Left renal cortex interstitium (tissue), 4 donors: ENCODE measurements at regions not wholly inside any gene's neighbourhood (a gene's known extent, or its start where the extent isn't known, plus 50 kb on each side); places are given as distances from the start of the nearest gene placed in this dataset.
A peak's percentile ranks its signal among the peaks of the same experiment; 100 is the strongest.
"Not testable (repeated sequence)": the region's sequence is repeated elsewhere in the genome, so short reads cannot be mapped to it uniquely, and the experiment has no call there.

Experiments used
- DNase-seq, 4 donors: peaks; one replicate each; pipeline ENCODE4 v3.0.0-alpha.2; 2013; ENCODE audit warnings: low read depth in 4 of 4, low spot score in 2 of 4, missing footprints in 1 of 4

DNA sequence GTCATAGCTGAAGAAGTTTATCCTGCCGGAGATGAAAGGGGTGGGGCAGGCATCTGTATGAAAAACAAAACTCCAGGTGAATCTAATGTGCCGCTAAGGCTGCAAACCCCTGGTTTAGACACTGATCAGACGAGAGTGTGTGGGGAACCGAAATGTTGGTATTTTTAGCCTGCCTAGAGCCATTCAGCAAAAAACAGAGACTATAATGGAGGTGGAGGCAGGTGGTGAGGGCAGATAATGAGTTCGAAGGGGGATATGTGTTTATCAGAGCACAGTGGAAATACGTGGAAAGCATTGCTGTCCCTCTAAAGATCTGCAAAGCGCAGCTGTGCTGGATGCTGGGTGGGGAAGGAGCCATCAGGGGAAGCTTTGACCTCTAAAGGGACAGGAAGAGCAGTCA, 127.5 kb upstream of the WSCD1 start:
- no peak for DNase-seq

DNA sequence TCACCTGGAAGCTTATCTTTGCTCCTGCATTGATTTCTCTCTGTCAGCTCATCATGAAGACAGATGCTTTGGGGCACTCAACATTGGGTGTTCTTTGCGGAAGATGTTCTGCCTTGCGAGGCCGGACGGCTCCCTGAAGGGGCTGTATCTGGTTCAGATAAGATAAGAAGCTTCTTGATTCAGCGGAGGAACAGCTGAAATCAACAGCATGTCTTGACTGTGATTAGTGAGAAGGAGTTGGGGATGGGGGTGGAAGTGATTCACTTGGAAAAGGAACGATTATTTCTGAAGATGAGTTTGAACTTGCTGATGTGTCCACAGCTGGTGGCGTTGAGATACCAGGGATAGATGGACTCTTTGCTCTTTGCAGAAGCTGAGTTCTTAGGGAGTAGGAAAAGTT, 126.9 kb upstream of the WSCD1 start:
- DNase-seq = no peak

DNA sequence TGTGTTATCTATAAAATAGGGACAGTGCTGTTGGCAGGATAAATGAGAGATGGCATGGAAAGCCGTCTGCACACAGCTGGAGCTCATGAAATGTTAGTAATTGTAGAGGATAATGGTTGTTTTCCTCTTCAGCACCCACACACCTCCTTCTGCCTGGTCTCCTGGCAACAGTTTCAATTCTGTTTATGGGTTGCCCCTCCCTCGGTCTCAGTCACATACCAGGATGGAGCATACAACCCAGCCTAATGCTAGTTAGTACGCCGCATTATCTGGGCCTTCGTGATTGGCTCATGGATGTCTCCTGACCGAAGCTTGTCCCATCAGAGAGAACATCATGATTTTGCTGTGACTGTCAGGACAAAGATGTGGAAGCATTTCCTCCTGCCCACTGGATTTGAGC, 126.2 kb upstream of the WSCD1 start:
- no peak for DNase-seq

DNA sequence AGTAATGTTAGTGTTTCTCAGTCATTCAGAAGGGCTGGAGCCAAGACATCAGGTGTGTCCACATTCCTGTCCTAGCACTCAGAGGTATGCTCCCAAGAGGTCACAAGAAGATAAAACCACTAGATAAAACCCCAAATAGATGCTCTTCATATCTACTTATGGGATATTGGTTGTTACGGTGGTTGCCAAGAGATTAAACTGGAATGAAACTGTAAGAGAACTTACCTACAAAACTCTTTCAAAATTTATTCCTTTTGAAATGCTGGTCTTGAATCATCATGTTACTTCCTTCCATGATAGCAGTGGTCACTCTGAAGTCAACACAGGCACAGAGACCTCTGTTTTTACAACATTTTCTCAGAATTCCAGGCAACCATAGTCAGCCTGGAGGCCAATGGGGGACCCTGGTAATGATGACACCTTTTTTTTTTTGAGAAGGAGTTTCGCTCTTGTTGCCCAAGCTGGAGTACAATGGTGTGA, 122.4 kb upstream of the WSCD1 start:
- no peak for DNase-seq

DNA sequence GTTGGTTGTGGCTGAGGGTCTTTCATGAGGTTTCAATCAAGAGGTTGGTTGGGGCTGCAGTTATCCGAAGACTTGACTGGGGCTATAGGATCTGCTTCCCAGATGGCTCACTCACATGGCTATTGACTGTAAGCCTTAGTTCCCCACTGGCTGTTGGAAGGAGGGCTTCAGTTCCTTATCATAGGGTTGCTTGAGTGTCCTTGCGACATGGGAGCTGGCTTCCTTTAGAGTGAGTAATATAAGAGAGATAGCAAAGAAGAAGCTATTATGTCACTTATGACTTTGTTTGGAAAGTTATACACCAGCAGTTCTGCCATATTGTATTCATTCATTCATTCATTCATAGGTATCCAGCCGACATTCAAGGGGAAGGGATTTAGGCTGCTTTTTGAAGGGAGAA, 121.4 kb upstream of the WSCD1 start:
- no peak for DNase-seq

DNA sequence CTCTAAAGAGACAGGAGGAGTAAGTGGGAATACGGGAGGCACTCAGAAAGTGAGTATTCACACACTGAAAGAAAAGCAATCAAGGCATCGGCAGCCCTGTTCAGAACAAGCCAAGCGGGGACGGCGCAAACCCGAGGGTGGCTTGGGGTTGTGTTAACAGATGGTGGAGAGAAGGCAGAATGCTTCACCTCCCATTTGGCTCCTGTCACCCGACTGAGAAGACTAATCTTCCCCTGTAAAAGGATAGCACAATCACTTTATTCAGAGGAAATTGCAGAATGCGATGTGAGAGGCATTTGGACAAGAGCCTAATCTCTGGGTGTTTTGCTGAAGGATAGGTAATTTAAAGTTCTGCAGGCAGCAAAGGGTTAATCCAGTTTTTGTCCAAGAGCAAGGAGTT, 119.3 kb upstream of the WSCD1 start:
- no peak for DNase-seq

DNA sequence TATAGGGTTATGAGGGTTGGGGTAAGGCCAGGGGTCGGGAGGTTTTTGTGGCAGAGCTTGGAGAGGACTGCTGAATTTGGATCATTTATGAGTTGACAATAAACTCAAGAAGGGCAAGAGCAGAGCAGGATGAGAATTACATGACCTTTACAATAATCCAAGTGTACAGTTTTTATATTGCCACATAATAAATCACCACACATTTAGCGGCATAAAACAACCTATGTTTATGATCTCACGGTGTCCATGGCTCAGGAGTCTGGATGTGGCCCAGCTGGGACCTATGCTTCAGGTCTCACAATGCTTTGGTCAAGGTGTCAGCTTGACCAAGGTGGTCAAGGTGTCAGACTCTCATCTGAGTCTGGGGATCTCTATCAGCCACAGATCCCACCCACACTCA, 118.3 kb upstream of the WSCD1 start:
- DNase-seq = no peak

DNA sequence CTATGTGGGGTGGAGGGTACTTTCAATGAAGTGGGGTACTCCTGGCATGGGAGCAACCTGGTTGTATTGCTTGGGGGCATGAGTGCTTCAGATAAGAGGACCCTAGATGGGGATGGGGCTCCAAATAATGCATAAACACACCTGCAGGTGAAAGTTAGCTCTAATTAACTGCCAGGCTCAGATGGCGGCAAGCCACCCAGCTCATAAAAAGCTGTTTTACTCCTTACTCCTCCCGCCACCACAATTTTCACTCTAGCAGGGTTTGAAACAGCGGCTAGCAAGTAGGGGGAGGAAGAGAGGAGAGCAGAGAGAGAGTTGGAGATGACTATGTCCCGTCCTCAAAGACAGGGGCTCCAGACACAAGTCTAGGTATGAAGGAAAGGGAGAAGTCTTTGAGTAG, 117.7 kb upstream of the WSCD1 start:
- no peak for DNase-seq

DNA sequence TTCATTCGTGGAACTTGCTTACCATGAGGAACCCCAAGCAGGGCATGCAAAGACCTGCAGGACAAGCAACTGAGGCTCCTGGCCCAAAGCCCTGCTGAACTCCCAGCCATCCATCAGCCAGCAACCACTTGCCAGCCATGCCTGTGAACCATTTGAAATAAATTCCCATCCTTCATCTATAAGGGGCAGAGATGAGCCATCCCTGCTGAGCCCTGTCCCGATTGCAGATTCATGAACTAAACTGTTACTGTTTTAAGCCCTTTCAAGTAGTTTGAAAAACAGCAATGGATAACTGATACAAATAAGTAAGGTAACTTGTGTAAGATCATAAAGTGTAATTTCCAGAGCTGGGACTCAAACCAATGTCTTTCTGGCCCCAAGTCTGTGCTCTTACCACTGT, 114.4 kb upstream of the WSCD1 start:
- DNase-seq = no peak

DNA sequence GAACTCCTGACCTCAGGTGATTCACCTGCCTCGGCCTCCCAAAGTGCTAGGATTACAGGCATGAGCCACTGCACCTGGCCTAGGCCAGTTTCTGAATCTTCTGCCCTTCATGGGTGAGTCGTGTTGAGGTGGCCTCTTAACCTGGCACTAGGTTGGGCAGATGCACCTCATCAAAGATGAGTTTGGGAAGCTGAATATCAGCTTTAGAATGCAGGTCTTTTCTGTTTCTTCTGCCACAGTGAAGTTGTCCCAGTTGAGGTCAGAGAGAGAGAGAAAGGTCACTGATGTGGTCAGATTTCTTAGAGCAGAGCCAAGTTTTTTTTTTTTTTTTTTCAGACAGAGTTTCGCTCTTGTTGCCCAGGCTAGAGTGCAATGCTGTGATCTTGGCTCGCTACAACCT, 111.3 kb upstream of the WSCD1 start:
- DNase-seq = no peak

DNA sequence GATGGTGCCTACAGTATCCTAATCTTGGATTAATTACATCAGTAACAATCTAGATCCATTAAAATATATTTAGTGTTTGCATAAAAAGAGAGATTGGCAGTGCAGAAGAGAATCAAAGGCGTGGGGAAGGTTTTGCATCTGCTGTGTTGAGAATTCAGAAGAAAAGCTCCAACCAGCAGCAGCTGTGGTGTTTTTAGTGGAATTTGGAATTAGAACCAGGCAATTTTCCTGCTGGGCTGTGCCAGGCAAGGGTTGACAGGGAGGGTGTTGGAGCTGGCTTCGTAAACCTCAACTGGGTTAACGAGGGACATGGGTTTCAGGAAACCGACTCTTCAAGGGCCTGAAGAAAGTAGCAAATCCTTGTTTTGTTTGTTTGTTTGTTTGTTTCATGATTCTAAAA, 107.8 kb upstream of the WSCD1 start:
- no peak for DNase-seq

DNA sequence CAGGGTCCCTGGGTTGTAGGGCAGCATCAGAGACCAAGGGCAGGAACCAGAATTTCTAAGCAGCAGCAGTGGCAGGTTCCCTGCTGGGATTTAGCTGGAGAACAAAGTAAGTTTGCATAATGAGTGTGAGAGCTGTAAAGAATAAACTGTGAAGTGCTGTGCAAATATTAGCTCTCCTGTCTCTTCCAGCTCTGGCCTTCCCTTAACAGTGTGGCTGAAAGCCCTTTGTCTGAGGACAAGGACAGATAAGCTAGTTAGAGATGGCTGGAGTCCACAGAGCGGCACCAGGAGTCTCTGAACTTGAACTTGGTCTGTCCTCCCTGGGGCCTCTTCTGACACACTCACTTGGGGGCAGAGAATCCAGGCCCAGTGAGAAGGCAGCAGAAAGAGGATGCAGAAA, 98.2 kb upstream of the WSCD1 start:
- DNase-seq = no peak

DNA sequence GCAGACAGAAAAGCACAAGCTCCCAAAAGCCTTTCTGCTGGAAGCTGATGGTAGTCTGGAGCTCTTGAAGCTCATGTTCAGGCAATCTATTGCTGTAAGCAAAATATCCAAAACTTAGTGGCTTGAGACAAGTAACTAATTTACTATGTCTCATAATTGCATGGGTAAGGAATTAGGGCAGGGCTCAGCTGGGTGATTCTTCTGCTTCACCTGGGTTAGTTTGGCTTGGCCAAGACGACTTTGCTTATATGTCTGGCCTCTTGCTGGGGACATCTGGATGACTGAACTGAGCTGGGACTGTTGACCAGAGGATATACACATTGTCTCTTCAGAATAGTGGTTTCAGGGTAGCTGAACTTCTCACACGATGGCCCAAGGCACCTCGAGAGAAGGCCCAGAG, 96.8 kb upstream of the WSCD1 start:
- no peak for DNase-seq

DNA sequence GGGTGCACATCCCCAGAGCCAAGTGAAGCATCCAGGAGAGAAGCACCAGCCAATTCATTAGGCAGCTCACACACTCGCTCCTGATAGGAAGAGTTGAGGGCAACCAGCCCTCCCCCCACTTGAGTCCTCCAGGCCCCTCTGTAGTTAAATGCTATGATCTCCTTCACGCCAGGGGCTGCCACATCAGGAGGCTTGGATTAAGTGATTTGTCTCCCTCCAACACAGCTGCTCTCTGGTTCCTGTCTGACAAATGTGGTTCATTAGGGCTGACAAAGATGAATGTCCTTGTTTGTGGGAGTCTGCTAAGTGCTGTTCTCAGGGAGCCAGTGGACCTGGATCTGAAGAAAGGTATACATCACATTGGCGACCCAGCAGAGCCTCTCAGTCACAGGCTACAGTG, 94.5 kb upstream of the WSCD1 start:
- DNase-seq = peak in 1 of 4 donors; percentile 34

DNA sequence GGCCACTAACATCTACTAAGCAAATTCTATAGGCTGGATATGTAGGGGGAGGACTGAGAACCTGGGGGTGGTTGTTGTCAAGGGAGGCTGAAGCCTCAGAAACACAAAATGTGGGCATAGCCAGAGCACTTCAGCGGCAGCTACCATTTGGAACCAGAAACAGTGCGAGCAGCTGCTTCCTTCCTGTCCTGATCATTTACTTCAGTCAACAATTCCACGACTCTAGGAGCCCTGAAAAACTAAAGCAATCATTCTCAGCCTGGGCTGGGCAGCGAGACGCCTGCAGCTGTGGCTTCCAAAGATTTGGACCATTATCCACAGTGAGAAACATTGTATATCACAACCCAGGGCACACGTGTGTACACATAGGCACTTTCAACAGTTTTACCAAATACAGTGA, 93.9 kb upstream of the WSCD1 start:
- no peak for DNase-seq

DNA sequence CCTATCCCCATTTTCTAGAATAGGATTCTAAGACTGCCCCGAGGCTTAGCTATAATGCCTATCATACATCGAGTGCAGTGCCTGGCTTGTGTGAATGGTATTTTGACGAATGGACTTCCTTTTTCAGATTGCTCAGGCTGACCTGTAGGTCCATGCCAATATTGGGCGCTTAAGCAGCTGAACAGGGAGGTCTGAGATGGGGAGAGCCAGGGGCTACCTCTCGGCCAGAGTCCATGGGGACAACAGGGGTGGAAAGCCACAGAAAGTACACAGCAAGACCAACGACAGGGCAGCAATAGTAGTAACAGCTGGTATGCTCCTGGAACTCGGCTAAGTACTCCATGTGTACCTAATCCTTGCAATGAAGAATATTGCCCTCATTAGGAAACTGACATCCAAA, 91.7 kb upstream of the WSCD1 start:
- no peak for DNase-seq

DNA sequence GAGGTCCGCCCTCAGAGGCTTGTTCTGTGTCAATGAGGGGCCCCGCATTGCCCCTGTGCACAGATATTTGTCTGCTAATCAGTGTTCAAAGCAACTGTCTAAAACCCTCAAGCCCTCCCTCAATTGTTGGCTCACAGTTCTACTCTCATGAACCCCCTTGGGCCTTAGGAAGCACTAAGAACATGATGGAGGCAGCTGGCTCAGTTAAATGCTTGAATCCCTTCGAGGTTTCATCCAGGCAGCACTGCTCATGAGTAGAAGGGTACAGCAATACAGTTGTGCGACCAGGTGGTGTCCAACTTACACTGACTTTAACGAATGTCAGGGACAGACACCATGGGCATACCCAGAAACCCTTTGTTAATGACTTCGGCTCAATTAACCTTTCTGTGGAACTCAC, 89.2 kb upstream of the WSCD1 start:
- DNase-seq = no peak

DNA sequence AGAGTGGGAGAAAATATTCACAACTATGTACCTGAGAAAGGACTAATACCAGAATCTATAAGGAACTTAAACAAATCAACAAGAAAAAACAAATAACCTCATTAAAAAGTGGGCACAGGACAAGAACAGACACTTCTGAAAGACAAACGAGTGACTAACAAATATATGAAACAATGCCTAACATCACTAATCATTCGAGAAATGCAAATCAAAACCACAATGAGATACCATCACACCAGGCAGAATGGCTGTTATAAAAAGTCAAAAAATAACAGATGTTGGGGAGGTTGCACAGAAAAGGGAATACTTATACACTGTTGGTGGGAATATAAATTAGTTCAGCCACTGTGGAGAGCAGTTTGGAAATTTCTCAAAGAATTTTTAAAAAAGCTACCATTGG, 83.5 kb upstream of the WSCD1 start:
- DNase-seq = no peak

DNA sequence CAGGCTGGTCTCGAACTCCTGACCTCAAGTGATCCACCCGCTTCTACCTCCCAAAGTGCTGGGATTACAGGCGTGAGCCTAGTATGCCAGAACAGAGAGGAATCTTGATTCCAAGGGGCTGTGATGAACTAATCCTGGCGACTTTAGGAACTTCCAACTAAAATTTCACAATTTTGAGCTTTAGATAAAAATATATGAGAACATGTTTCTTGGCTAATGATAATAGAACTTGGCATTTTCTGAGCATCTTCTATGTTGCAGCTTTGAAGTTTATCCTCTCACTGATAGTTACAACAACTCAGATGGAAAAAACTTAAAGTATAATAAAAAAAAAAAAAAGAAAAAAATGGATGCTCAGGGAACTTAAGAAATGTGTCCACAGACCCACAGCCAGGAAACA, 69.8 kb upstream of the WSCD1 start:
- no peak for DNase-seq

DNA sequence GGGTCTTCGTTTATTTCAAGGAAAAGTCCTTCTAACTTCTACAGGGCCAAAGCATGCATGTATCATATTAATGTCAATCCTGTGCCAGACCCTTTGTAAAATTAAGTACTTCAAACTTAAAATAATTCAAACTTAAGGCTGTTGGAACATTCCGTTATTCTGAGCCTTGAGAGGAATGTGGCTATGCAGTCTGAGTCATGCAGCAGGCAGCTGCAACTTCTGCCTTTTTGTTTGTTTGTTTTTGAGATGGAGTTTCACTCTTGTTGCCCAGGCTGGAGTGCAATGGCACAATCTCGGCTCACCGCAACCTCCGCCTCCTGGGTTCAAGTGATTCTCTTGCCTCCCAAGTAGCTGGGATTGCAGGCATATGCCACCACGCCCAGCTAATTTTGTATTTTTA, 67.0 kb upstream of the WSCD1 start:
- not testable (repeated sequence) for DNase-seq

DNA sequence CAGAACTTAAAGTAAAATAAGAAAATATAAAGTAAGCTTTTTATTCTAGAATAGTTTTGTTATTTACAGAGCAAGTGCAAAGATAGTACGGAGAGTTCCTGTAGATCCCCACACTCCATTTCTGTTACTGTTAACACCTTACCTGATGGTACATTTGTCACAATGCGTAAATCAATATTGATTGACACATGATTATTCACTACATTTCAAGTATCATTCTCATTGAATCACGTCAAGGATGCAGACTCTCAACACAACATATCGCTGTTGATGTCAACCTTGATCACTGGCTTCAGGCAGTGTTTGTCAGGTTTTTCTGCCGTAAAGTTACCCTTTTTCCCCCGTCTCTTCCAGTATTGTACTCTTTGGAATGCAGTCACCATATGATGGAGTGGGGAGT, 64.2 kb upstream of the WSCD1 start:
- no peak for DNase-seq

DNA sequence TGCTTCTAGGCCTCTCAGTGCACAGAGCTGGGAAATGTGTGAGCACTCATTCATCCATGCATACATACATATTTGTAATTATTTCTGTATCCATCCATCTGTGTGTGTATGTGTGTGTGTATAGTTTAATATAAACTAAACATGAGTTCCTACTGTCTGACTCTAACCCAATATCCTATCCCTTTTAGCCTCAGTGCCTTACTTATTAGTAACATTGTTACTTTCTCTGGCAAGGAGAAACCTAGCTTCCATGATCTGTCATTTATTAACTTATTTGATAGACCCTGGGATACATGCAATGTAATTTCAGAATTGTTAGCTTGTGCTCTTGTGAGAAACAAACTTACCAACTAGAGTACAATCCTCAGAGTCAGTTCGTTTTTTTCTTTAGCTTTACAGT, 59.0 kb upstream of the WSCD1 start:
- no peak for DNase-seq

DNA sequence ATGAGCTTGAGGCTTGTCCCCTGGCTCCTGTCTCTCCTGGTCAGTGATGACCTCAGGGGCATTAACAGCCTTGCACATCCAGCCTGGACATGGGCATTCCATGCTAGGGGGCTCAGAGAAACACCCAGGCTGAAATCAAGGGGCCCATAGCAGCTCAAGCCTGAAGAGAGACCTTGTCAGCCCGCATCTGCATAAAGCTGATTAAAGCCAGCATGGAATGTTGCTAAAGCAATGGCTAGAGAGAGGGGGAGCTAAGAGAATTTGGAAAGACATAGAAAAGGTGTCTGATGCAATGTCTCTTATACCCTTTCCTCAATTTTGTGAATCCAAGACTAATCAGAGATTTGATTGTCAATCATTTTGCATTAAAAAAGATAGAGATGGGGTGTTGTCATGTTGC, 51.4 kb upstream of the WSCD1 start:
- no peak for DNase-seq

DNA sequence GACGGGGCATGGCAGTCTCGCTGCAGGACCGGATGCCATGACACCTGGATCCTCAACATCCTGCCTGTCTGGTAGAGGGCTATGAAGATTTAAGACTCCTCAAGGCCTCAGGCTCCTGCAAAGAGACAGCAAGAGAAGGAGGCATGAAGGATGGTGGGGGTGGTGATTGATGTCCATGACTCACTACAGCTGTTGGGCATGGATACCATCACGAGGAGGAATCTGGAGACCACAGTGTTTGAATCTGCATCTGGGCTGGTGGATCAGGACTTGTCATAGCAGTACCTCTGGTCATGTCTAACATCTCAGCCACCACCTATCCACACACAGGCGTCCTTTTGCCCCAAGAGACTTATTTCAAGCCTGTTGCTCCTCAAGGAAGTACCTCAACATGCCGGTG, 50.2 kb upstream of the WSCD1 start:
- DNase-seq = no peak
